GM18508 (cell line): ENCODE measurements at regions not wholly inside any gene's neighbourhood (a gene's known extent, or its start where the extent isn't known, plus 50 kb on each side); places are given as distances from the start of the nearest gene placed in this dataset.
"Not testable (repeated sequence)": the region's sequence is repeated elsewhere in the genome, so short reads cannot be mapped to it uniquely, and the experiment has no call there.

Experiments used
- ATAC-seq: cut with Tn5 transposase; IDR thresholded peaks from one replicate; pipeline ENCODE4 v1.9.1; 2021; ENCODE audit warnings: moderate number of reproducible peaks; ENCODE audit not compliant: insufficient read depth, unreplicated experiment

DNA sequence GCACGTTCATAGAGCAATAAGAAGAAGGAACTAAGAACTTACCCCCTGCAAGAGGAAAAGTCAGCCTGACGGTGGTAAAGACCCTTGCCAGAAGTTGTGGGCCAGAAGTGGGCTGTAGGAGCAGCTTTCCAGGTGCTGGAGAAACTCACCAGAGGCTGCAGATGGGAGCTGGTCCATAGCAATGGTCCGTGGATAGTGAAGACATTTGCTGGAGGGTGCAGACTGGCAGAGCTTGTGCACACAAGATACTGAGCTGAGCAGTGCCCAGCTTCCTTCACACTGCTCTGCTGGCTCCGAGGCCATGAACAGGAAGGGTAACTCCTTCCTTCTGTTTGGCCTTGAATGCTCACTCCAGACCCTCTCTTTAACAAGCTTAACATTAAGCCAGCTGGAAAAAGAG lies 149.8 kb upstream of the BNIP2 start:
- no peak for ATAC-seq

DNA sequence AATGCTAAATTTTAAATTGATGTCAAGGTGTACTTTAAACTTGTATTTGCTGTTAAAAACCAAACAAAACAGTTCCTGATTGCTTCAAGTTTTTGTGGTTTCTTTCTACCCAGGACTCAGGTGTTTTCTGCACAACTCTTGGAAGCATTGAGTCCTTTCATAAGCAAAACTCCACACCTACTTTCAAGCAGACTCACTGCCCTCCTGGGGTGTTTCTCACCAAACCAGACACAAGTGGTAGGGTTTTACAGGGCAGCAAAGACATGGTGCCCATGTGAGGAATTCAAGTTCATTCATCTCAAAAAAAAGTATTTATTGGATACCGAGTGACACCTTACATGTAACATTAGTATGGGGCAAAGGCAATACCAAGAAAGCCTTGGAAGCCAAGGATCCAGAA lies 146.7 kb upstream of the BNIP2 start:
- no peak for ATAC-seq

DNA sequence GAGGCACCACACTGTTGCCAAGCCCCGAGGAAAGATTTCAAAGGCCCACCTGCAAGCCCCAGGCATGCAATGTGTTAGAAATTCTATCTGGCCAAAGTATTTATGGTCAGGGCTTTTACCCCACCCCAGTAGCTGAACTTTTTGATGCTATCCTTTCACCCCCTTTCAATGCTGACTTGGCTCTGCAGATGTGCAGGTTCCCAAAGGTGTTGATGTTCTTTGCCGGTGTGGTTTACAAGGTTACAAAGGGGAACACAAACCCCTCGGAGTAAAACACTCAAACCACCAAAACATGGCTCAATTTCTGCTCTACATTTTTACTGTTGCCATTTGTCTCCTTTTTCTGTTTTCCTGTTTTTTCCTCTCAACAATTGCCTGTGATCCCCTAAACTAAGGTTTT lies 145.4 kb upstream of the BNIP2 start:
- ATAC-seq: no peak

DNA sequence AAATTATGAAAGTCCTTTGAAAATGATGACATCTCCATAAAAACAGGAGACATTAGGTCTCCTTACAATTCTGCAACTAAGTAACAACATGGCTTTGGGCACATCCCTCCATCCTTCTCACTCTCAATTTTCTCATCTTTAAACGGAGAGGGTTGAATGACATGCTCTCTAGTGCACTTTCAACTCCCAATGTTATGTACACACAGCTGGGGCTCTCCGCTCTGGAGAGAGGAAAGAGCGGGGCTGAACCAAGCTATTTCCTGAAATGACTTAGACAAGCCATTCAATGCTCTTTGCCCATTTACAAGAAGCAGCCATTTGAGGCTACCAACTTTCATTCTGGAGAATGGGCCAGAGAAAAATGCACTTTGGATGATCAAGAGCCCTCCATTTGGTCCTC lies 144.2 kb upstream of the BNIP2 start:
- no peak for ATAC-seq

DNA sequence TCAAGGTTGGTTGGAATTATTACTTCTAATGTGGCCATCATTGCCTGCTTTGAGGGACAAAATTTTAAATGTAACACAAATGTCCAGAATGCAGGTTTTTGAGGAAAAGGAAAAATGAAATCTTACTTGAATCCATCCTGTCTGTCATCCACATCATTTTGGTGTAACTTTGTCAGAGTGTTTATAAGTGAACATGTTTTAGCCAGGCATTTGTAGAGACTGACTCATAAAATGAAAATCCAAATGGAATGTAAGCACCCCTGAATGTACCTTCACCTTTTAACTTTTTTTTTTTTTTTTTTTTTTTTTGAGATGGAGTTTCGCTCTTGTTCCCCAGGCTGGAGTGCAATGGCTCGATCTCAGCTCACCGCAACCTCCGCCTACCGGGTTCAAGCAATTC lies 141.8 kb upstream of the BNIP2 start:
- ATAC-seq: no peak

DNA sequence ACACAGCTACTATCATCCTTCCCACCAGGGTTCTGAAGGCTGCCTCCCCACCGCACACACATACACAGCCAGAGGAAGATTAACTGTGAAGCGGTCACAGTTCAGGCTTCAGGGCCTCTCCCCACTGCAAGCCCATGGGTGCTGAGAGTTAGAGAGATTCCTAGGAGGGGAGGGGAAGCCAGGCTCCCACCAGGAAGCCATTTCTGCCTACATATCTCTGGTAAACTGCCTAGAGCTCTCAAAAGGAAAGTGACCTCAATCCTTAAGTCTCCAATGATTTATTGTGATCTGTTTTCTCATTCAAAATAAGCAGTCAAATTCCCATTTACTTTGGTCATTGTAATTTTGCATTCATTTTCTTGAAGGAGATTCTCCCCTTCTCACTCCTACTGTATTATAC lies 141.0 kb upstream of the BNIP2 start:
- no peak for ATAC-seq

DNA sequence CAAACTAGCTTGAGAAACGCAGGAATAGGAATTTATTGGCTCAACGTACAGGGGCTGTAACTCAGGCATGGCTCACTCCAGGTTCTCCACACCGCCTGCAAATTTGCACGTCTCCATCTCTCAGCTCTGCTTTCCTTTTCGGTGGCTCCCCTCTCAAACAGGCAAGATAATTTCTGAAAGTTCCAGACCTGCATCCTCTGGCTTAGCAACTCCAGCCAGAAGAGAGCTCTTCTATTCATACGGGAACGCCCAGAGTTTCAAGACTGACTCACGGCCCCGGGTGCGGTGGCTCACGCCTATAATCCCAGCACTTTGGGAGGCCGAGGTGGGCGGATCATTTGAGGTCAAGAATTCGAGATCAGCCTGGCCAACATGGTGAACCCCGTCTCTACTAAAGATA lies 139.7 kb upstream of the BNIP2 start:
- no peak for ATAC-seq

DNA sequence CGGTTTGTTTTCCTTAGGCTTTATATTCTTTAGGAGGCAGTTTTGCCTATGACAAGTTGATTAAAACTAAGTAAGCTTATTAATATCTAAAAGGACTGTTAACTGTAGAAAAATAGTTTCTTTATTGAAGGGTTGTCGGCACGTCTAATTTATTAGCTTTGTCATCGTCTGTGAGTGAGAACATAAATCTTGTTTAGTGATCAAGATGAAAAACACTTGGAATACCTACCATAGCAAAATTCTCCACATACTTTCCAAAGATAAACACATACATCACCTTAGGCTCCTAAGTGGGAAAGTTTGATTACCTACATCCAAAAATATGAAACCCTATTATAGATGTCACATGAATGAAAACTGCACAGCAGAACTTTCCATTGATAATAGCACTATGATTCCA lies 139.1 kb upstream of the BNIP2 start:
- no peak for ATAC-seq

DNA sequence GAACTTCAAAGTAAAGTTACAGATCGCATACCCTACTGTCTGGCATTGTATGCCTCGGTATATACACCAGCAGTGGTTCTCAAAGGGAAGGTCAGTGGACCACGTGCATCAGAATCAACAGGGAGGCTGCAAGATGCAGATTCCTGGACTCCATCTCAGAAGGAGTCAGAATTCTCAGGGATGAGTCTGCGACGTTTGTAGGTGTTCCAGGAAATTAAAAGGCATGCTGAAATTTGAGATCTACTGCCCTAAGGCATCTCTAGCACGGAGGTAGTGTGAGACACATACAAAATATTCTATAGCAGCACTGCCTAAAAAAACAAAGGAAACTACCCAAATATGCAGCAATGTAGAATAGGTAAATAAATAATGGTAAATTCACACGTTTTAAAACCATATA lies 136.8 kb upstream of the BNIP2 start:
- no peak for ATAC-seq

DNA sequence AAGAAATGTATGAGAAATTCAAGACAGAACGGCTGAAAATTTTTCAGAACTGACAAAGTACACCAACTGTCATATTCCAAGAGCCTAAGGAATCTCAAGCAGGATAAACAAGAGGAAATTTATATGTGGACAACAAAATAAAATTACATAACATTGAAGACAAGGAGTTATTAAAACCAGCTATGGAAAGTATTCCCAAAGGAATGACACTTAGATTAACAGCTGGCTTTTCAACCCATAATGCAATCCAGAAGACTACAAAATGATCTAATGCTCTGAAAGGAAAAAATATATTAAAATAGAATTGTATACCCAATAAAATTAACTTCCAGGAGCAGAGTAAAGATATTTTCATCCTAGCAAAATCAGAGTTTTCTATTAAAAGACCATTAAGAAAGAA lies 132.2 kb upstream of the BNIP2 start:
- no peak for ATAC-seq

DNA sequence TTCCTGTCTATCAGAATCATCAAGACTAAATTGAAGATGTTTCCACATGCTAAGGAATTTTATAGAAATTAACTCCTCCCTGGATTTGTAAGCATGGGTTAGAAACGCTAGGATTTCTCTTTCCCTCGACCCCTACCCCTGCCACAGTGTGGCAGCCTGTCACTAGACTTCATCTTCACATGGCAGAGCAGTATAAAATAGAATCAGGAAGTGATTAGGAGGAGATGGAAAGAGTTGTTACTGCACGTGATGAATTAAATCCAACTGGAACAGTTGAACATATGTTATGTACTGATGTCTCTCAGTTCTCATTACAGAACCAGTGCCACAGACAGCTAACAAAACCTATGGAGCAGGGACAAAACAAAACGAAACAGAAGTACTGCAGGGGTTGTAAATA lies 130.0 kb upstream of the BNIP2 start:
- ATAC-seq: no peak

DNA sequence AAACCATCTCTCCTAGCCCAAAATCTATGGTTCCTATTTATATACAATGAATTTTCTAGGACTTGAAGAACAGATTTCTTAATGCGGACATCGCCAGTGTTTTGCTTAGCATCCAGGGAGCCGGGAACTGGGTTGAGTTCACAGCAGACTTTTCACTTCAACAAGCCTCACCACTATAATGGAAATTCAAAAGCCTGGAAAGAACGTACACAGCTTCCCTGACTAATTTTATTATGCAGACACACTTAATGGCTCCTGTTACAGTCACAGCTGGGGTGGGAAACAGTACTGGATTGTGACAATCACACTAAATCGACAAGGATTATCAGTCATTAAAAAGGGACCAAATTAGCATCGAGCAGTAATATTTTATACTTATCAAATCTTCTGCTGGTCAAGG lies 129.2 kb upstream of the BNIP2 start:
- ATAC-seq: no peak

DNA sequence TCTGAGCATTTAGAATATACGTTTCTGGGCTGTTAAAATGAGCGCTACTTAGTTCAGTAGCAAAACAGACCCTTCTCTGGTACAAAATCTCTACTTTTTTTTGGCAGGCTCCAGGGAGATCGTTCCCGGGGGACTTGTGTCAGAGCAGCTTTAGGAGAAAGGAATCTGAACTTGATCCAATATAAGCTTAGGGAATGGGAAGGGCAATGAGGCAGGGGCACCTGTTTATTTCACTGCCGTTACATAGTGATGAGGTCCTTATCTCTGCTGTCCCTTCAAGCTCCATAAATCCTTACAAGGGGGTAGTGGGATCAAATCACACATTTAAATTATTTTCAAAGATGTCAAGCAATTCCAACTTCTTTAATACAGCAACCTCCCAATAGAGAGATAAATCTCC lies 128.7 kb upstream of the BNIP2 start:
- ATAC-seq: no peak

DNA sequence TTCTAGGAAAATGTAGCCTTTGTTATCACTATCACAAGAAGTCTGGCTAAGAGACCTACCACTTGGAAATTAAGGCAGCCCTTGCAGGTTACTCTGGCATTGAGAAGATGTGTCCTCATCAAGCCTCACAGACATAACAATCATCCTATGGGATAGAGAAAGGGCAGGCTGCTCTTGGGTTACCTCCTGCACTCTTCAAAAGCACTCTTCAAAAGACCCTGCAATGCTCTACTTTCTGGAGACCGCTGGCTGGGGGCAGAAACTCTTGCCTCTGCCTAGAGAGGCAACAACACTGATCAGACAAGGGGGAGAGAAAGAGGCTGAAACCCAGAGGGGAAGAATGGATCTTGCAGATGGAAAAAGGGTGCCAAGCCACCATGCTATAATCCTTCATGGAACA lies 127.9 kb upstream of the BNIP2 start:
- ATAC-seq: no peak

DNA sequence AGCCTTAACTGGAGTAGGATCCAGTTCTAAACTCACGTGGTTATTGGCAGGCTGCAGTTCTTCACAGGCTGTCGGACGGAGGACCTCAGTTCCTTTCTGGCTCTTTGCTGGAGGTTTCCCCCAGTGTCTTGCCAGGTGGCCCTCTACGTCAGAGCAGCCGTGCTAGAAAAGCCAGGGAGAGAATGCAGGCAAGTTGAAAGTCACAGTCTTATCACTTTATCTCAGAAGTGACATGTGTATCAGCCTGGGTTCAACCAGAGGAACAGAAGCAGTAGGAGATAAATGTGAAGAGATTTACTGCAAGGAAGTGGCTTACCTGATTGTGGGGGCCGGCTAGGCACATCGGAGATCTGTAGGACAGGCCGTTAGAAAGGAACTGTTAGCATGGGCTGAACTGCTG lies 125.3 kb upstream of the BNIP2 start:
- no peak for ATAC-seq

DNA sequence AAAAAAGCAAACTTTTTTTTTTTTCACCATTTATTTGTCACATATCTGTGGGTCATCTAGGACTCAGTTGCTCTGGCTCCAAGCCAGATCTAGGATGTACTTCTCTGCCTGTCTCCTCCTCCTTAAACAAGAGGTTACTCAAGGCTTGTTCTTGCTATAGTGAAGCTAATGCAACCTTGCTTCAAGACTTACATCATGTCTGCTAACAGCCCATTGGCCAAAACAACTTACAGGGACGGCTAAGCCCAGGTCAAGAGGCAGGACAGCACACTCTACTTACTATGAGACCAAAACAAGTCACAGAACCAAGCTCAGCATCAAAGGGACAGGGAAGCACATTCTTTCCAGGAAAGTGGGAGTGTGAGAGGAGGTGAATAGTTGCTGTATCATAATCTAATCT lies 123.8 kb upstream of the BNIP2 start:
- no peak for ATAC-seq

DNA sequence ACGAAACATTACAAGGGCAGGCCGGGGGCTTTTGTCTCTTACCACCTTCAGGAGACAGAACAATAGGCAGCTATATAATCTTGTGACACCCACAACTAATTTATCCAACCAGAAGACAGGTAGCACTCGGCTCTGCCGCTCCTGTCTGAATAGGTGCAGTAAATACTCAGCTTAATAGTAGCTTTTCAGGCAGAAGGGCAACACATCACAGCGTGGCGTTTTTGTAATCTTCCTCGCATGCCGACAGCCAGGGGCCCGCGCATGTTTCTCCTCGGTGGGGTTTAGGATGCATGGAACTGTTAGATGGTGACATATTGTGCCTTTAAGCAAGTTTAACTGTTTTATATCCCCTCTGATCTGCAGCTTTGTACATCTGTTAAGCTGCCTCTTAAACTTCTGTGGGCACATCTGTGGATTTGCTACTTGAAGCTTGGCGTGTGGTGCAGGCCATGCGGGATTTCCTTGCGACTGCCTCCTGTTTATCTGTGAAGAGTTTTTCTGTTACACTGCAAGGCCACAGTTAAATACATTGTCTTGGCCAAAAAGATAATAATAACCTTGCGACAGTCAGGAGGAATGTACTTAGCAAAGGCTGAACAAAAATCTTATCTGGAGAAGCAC lies 123.2 kb upstream of the BNIP2 start:
- ATAC-seq: no peak

DNA sequence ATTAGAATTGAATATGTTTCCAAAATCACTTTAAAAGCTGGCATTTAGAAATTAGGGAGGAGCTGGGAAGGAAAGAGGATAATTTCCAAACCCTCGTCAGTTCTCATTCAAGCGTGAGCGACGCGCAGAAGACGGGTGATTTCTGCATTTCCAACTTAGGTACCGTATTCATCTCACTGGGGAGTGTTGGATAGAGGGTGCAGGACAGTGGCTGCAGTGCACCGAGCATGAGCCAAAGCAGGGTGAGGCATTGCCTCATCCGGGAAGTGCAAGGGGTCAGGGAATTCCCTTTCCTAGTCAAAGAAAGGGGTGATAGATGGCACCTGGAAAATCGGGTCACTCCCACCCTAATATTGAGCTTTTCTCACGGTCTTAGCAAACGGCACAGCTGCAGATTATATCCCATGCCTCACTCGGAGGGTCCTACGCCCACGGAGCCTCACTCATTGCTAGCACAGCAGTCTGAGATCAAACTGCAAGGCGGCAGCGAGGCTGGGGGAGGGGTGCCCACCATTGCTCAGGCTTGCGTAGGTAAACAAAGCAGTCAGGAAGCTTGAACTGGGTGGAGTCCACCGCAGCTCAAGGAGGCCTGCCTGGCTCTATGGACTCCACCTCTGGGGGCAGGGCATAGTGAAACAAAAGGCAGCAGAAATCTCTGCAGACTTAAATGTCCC lies 114.3 kb upstream of the BNIP2 start:
- not testable (repeated sequence) for ATAC-seq

DNA sequence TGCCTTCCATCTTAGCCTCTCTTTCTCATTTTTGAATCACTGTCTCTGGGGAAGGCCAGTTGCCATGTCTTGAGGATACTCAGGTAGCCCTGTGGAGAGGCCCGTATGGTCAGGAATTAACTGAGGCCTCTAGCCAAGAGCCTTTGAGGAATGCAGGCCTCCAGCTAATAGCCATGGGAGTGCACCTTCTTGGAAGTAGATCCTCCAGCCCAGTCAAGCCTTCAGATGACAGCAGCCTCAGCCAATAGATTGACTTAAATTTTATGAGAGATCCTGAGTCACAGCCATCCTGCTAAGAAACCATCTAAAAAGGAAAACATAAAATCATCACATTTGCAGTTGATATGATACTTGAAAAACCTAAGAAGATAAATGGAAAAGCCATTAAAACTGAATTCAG lies 112.5 kb upstream of the BNIP2 start:
- ATAC-seq: no peak

DNA sequence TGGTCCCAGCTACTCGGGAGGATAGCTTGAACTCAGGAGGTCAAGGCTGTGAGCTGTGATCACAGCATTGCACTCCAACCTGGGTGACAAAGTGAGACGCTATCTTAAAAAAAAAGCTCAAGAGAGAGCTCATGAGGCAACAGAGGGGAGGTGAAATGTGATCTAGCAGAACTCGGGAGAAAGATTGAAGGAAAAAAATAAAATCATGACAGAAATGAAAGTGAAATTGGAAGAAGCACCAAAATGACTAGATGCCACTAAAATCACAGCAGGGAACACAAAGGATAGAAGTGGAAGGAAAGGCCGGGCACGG lies 109.4 kb upstream of the BNIP2 start:
- no peak for ATAC-seq

DNA sequence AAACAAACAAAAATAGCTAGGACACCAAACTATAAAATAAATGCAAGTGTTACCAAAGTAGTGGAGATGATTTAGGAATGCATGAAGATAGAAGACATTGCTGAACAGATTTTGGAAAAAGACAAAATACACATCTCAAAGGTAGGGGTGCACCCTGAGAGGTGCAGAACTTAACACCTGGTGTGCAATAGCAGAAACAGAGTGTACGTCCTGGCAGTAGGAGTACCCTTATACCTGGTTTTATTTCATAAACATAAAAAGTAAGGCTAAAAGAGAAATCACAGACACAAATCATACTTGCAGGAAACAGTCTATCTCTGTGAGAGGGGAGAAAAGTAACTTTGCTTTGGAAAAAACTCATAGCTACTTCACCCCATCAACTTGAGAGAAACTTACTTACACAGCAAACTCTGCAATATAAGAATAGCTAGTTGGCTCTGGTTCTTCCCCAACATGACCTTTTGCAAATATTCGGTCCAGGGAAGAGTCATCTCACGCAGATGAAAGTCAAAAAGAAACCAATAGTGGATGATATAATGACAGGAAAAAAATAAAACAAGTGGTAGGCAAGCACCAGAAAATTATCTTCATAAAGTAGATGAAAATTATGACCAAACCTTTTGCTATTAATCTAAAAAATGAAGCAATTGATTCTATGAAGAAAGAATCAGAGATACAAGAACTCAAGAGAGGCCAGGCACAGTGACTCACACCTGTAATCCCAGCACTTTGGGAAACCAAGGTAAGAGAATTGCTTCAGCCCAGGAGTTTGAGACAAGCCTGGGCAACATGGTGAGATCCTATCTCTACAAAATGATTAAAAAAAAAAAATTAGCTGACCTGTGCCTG lies 108.9 kb upstream of the BNIP2 start:
- no peak for ATAC-seq
